ENCODE measurements at regions not wholly inside any gene's neighbourhood (a gene's known extent, or its start where the extent isn't known, plus 50 kb on each side); places are given as distances from the start of the nearest gene placed in this dataset.

- H3K79me2 ChIP-seq (ENCODE audit: insufficient read depth): no peaks in the 10 kb centered on the region
- WGBS (ENCODE audit: low lambda C conversion rate): 81% methylated on average over 3 of the region's 3 CpGs
- POLR2A ChIA-PET: interaction anchor here (0.6 kb wide), 1 partner anchor 664 kb away, joined by 3 read pairs; no protein-coding TSS in a partner anchor
These were observed 533.1 kb upstream of the CBLB start for GRCh38 chr3:106401666-106402490.

More at GRCh38 chr3:106401666-106402490, 533.1 kb upstream of the CBLB start:
- CTCF ChIA-PET: no interaction called here
- peaks cover 0 to 5% of the 10 kb centered on the region in 2 experiments; a peak in 2 of 4 replicates for H3K4me1 ChIP-seq (ENCODE audit: control insufficient read depth in 1 of 2, insufficient read depth in 2 of 2, low read depth in 1 of 2, low read length in 1 of 2)
- no peaks in the 10 kb centered on the region for H4K20me1 ChIP-seq (ENCODE audit: insufficient read depth)
- no peak overlapping the region for H3K4me3 ChIP-seq (ENCODE audit: low read depth in 2 of 2, low read length in 1 of 2)
- H3K9me2 ChIP-seq: no peaks in the 10 kb centered on the region
- peak overlapping the region; percentile 47; the same call in 1 of the 2 replicates for H2AFZ ChIP-seq (ENCODE audit: low read depth)
- H3K4me2 ChIP-seq: no peak overlapping the region
- no peak overlapping the region for H3K9ac ChIP-seq
- no peak overlapping the region for H3K27ac ChIP-seq (ENCODE audit: low read depth in 2 of 2, low read length in 1 of 2)
- no peaks in the 10 kb centered on the region for H3K36me3 ChIP-seq (replicated peaks in 1 of 2; ENCODE audit: control insufficient read depth in 1 of 2, insufficient read depth in 2 of 2, low read length in 1 of 2)
- H3K9me3 ChIP-seq: no peaks in the 10 kb centered on the region
- DNase-seq: no peak
- H3F3A ChIP-seq (replicated peaks; ENCODE audit: insufficient read depth): no peaks in the 10 kb centered on the region
- no peak for TF ChIP-seq EP300 (IDR thresholded peaks at IDR 0.05; ENCODE audit: borderline replicate concordance in 1 of 2, low read depth in 1 of 2, low read length in 1 of 2)
- TF ChIP-seq CTCF (IDR thresholded peaks at IDR 0.05): no peak
- no peak for TF ChIP-seq GABPA (IDR thresholded peaks at IDR 0.05; ENCODE audit: low read depth)
- no peak for TF ChIP-seq YY1 (IDR thresholded peaks at IDR 0.05; ENCODE audit: low read depth)
- TF ChIP-seq SIN3A (IDR thresholded peaks at IDR 0.05; ENCODE audit: borderline replicate concordance, low read depth, low read length): no peak
- no peak for TF ChIP-seq TCF12 (IDR thresholded peaks at IDR 0.05)
- no peak for TF ChIP-seq CHD2 (IDR thresholded peaks at IDR 0.05; ENCODE audit: low read length, partially characterized antibody)
- no peak for TF ChIP-seq MXI1 (IDR thresholded peaks at IDR 0.05; ENCODE audit: low read depth, low read length)
- no peak for TF ChIP-seq EZH2phosphoT487 (IDR thresholded peaks at IDR 0.05; ENCODE audit: borderline replicate concordance, low read depth)
- no peak for TF ChIP-seq SMC3 (IDR thresholded peaks at IDR 0.05; ENCODE audit: low read depth, low read length)
- no peak for TF ChIP-seq NFIC (IDR thresholded peaks at IDR 0.05; ENCODE audit: borderline replicate concordance)
- no peak for TF ChIP-seq MAX (IDR thresholded peaks at IDR 0.05; ENCODE audit: low read depth)
- TF ChIP-seq GATA2 (CRISPR knock-in tag; IDR thresholded peaks at IDR 0.05): no peak
- no peak for TF ChIP-seq FOSL2 (IDR thresholded peaks at IDR 0.05; ENCODE audit: borderline replicate concordance, low read depth)
- no peak for TF ChIP-seq USF1 (IDR thresholded peaks at IDR 0.05; ENCODE audit: borderline replicate concordance, low read depth)
- TF ChIP-seq RFX5 (IDR thresholded peaks at IDR 0.05; ENCODE audit: low read length): no peak
- TF ChIP-seq NRF1 (IDR thresholded peaks at IDR 0.05; ENCODE audit: low read depth, low read length): no peak
- no peak for TF ChIP-seq USF2 (IDR thresholded peaks at IDR 0.05; ENCODE audit: borderline replicate concordance, low read depth, low read length)
- TF ChIP-seq POLR2AphosphoS5 (IDR thresholded peaks at IDR 0.05; ENCODE audit: low read depth, low read length): no peak
- TF ChIP-seq RAD21 (IDR thresholded peaks at IDR 0.05; ENCODE audit: low read length): no peak
- no peaks in the 10 kb centered on the region for H3K27me3 ChIP-seq (ENCODE audit: insufficient read depth)

Data from SK-N-SH (cell line).